CD4-positive, alpha-beta T cell treated with Interleukin-15 for 4 hours (primary cell): ENCODE measurements at regions not wholly inside any gene's neighbourhood (a gene's known extent, or its start where the extent isn't known, plus 50 kb on each side); places are given as distances from the start of the nearest gene placed in this dataset.
"Not testable (repeated sequence)": the region's sequence is repeated elsewhere in the genome, so short reads cannot be mapped to it uniquely, and the experiment has no call there.

ENCODE experiments used
- DNase-seq: peaks from one replicate; pipeline ENCODE4 v3.0.0-alpha.2; 2020; ENCODE audit warnings: low spot score

DNA sequence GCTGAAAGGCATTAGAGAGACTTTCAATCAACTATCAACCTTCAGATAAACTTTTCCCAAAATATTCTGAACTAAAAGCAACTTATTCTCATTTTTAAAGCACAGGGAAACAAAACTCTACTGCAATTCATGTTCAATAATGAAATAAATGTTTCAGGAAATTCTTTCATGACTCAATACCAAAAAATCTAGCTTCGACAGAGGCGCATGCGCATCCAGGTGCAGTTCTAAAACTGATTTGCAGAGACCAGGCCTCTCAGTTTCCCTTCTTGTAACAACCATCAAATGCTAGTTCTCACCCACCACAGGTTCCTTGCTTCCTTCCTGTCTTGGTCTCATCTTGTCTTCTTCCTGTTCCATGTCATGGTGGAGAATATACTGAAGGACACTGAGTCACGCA, 55.3 kb upstream of the NRBF2 start:
- DNase-seq = no peak

DNA sequence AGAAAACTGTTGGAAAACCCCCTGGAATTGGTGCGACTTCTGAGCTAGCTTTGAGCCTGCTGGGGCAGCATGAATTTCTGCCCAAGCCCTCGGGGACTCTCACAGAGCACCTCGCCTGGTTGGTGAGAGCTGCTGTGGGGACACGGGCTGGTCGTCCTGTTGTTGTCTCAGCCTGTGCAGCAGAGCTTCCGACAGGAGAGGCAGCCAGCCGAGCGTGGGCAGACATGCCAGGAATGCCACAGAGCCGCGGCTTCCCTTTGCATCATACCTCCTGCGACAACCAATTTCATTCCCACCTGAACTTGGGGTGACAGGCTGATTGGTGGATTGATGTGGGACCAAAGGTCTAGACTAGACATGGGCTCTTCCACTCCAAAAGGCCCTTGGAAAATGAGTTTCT, 60.2 kb upstream of the NRBF2 start:
- no peak for DNase-seq

DNA sequence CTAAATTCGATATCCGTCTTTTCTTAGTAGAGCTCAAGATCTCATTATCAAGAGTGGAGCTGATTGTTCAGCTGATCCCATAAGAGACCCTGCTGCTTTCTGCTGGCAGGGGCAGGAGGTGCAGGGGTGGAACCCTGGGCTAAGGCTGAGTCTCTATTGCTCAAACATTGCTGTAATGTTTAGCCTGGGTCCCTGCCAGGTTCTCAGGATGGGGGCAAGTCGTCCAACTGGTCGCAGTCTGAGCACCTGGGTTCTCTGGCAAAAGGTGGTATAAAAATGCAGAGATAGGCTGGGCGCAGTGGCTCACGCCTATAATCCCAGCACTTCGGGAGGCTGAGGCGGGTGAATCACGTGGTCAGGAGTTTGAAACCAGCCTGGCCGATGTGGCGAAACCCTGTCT, 62.0 kb upstream of the NRBF2 start:
- DNase-seq = no peak

DNA sequence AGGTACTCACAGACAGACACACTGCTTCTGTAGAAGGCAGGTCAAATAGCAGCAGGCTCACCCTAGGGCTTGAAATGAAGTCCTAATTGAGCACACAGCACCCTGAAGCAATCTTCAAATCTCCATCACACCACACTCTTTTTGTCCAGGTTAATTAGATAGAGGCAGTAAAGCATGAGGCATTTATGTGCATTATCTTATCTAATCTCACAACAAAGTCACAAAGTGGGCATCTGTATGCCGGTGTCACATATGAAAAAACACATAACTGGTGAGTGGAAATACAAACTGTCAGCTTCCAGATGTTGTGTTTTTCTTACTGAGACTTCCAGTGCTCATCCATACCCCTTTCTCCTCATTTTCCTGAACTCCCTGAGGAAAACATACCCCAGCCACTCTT, 63.8 kb upstream of the NRBF2 start:
- no peak for DNase-seq

DNA sequence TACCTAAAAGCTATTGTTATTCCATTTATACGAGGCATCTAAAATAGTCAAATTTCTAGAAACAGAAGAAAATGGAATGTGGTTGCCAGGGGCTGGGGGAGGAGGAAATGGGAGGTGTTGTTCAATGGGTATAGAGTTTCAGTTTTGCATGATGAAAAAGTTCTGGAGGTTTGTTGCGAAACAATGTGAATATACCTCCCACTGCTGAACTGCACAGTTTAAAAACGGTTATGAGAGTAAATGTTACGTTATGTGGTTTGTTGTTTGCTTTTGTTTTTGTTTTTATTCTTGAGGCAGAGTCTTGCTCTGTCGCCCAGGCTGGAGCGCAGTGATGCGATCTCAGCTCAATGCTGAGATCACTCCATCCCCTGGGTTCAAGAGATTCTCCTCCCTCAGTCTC, 64.9 kb upstream of the NRBF2 start:
- DNase-seq = no peak

DNA sequence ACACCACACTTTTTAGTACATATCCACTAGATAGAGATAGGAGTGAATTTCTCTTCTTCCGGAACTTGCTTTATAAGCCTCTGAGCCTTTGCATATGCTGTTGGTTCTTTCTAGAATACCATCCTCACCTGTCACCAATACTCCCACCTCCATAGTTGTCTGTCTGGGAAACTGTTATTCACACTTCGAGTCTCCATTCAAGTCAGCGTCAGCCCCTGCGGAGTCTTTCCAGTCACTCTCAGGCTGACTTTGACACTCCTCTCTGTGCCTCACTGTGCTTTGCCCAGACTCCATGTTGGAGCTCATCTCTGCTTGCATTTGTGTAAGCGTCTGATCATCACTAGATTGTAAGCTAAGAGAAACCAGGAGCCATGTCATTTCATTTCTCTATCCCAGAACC, 66.5 kb upstream of the NRBF2 start:
- no peak for DNase-seq

DNA sequence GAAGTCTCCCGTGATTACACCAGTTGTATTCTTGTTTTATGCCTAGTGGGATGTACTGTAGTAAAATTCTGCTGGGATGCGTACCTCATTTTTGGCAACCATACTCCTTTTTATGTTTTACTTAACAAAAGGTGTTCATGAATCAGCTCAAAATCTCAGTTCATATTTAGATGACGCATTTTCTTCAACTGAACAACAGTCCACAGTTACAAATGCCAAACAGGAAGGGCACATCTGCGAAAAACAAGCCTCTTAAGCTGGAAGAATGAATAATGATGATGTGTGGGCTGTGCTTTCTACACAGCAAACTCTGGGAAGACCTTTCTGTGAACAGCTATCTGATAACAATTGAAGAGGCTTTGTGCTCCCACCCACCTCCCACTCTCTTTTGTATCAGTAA, 68.4 kb upstream of the NRBF2 start:
- no peak for DNase-seq

DNA sequence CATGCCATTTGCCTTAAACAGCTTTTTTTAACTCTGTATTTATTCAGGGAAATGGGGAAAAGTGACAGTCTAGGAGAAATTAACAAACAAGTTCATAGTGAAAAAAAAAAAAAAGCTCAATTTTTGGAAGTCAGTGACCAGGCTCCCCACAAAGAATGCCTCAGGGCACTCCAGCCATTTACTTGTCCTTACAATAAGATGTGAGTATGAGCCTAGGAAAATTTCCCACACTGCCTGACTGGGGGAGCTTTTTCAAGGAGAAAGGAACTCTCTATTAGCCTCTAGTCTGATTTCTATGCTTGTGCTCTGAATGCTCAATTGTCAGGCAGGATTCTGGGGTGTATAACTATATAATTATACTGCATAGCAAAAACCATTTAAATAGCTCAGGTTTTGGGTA, 74.9 kb upstream of the NRBF2 start:
- no peak for DNase-seq

DNA sequence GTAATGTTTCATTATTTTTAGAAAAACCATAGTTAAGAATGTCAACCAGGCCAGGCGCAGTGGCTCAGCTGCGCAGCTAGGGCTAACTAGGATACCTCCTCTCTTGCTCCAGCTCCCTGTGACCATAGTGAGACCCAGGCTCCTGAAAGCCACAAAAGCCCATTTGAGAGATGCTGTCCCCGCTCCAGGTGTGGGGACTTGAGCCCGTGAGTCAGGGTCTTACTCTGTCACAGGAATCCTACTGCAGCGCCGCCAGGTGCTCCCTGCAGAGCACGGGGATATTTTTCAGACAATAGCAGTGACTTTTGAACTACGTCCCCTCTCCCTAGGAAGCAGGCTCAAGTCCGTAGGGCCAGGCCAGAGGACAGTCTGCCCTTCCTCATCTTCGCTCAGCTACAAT, 75.6 kb upstream of the NRBF2 start:
- no peak for DNase-seq

DNA sequence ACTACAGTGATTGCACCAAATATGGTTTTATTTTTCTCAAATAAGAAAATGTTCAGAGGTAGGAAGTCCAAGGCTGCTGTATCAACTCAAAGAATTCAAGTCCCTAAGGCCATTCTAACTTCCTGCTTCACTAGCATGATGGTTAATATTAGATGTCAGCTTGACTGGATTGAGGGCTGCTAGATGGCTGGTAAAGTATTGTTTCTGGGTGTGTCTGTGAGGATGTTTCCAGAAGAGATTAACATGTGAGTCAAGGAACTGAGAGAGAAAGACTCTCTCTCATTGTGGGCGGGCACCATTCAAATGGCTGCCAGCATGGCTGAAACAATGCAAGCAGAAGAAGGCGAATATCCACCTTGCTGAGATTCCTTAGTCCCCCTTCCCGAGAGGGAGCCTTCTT, 77.4 kb upstream of the NRBF2 start:
- DNase-seq = no peak

DNA sequence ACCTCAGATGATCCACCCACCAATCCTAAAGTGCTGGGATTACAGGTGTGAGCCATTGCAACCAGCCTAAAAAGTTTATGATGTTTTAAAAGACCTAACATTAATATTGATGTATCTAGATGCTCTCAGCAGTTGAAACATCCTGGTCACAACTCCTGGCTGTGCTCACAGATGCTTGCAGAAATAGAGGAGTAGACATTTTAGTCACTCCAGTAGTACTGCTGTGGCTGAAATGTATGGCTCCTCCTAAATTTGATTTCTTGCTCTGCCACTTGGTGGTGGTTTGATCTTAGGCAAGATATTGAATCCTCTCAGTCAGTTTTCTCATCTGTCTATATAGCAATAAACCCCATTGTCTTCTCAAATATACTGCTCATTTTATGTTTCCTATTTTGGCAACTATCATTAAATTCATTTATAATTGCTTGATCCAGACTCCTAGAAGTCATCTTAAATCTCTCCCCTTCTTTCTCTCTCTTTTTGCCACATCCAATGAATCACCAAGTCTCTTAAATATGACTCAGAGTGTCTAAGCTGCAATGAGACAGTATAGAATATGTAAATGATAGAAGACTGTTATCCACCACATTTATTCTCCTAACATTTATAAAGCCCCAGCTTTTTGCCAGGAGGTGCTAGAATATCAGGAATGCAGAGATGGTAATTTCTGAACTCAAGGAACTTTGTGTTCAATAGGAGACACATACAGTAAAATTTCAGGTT, 78.1 kb upstream of the NRBF2 start:
- no peak for DNase-seq

DNA sequence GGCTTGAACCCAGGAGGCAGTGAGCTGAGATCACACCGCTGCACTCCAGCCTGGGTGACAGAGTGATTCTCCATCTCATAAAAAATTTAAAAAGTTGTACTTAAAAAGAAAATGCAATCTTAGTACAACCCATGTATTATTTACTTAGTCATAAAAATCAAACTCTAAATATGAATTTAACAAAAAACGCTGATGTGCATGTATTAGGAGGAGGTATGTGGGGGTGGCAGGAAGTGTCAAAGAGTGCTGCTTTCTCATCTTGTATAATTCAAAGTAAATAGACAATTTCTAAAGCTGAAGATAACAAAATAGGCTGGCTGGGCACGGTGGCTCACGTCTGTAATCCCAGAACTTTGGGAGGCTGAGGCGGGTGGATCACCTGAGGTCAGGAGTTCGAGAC, 81.0 kb upstream of the NRBF2 start:
- DNase-seq = no peak

DNA sequence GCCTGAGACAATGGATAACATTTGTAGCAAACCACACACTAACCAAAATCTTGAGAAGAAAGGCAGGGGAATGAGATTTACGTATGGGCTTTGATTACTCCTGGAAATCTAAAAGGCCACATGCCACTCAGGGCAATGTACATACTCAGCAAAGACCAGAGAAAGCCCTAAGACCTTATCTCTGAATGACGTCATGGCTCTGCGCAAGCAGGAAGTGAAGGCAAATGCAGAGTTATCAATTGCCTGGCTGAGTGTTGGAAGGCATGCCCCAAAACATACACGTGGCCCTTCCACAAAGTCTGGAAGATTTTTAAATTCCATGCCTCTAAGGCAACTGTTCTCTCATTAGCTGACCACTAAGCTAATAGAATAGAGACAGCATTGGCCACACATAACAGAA, 90.9 kb upstream of the NRBF2 start:
- no peak for DNase-seq

DNA sequence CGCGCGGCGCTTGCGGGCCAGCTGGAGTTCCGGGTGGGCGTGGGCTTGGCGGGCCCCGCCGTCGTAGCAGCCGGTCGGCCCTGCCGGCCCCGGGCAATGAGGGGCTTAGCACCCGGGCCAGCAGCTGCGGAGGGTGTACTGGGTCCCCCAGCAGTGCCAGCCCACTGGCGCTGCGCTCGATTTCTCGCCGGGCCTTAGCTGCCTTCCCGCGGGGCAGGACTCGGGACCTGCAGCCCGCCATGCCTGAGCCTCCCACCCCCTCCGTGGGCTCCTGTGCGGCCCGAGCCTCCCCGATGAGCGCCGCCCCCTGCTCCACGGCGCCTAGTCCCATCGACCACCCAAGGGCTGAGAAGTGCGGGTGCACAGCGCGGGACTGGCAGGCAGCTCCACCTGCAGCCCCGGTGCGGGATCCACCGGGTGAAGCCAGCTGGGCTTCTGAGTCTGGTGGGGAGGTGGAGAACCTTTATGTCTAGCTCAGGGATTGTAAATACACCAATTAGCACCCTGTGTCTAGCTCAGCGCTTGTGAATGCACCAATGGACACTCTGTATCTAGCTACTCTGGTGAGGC, 99.4 kb upstream of the NRBF2 start:
- not testable (repeated sequence) for DNase-seq

DNA sequence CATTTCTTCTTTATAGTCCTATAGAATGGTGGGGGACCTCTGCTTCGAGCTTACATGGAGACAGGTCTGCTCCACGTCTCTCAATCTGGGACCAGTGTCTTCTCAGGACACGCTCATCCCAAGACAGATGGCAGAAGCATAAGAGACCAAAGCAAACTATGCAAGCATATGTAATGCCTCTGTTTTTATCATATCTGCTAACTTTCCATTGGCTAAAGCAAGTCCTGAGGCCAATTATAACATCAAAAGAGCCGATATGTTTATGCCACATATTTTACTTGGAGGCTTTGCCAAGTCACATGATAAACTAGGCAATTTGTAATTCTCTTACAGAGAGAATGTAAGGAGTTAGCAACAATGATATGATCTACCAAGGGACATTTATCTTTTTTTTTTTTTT, 102.6 kb upstream of the NRBF2 start:
- no peak for DNase-seq

DNA sequence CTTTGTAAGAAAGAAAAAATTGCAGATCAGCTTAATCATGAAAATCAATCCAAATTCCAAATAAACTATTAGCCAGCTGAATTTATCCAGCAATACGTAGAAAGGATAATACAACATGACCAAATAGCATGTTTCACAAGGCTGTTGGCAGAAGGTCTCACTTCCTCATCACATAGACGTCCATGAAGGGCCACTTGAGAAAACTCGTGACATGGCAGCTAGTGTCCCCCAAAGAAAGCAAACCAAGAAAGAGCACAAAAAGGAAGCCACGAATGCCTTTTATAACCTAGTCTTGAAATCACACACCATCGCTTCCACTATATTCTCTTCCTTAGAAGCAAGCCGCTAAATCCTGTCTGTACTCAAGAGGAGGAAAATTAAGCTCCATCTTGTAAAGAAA, 105.6 kb upstream of the NRBF2 start:
- DNase-seq = no peak

DNA sequence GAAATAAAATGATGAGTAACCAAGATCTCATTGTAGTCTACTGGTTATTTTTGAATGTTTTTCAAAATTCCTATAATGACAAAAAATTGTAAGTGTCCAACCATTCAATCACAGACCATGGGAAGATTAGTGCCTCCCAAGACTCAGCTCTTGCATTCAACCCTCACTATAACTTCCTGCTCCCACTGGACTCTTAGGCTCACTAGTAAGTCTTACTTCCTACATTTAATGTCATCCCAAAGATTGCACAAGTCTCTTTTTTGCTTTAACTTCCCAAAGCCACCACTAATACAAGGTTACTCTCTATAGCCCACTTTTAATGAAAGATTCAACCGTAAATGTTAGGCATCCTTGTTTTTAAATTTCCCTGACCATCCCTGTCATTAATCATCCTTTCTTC, 111.9 kb upstream of the NRBF2 start:
- DNase-seq = no peak

DNA sequence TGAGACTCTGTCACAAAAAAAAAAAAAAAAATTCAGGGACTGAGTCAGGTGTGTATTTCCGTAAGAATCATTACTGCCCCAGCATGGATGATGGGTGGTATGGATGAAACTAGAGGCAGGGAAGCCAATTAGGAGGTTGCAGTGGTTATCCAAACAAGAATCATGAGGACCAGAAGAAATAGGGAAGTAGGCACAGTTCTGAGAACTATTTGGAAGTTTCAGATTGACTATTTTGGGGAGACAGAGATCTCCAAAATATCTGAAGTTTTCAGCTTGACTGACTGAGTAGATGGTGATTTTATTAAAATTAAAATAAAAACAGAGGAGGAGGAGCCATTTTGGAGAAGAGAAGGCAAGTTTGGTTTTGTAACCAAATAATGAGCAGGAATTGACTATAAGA, 119.4 kb upstream of the NRBF2 start:
- no peak for DNase-seq

DNA sequence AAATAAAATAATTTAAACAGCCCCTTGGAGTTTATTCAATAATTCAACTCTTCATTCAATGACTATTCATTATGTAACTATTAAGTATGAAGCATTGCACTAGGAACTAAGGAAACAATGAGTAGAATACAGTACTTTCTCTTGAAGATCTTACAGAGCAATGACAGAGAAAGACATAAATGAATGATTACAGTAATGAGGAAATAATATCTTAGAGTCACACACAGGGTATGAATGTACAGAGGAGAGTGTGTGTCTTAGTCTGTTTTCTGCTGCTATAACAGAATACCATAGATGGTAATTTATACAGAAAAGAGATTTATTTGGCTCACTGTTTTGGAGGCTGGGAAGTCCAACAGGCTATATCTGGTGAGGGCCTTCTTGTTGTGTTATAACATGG, 120.5 kb upstream of the NRBF2 start:
- no peak for DNase-seq

DNA sequence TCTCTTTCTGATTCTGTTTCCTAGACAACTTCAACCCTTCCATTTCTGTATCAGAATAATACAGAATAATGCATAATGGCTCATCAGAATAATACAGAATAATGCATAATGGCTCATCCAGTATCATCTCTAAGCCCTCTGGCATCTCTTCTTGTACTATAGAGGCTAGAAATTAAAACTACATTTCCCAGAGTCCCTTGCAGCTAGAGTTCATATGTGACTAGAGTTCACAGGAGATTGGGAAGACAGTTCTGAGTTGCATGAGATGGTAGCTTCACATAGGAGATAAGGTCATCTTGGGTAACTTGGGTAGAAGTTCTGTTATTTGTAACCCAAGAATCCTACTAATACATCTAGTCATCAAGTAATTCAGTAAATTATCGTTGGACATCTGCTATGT, 122.9 kb upstream of the NRBF2 start:
- DNase-seq = no peak

DNA sequence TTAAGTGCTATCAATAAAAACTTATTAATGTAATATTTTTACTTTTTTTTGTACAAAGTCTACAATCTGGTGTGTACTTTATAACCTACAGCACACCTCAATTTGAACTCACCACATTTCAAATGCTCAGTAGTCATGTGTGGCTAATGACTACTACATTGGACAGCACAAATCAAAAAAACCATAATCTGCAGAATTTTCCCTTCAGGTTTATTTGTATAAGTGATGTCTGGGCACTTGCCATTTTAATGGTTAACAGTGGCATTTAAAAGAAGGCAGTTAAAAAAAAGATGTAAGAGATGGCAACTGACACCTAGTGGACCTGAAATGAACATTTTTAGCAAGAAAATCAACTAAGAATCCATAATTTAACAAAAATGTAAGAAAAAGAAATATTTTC, 124.6 kb upstream of the NRBF2 start:
- DNase-seq = no peak

DNA sequence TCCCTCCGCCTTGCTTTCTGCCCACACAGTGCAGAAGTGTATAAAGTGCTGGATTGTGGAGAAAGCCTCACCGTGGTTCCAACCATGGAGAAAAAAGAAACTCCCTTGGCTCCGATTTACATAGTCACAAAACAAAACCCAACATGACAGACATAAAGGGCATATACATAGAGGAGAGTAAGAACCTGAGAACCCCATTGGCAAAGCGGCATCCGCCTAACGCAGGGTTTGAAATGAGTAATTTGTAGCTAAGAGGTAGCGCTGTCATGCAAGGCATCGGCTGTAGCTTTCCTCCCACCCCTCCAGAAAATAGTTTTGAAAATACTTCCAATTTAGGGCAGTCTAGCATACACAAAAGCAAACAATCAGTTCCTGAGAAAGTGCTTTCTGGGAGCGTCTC, 126.0 kb upstream of the NRBF2 start:
- no peak for DNase-seq

DNA sequence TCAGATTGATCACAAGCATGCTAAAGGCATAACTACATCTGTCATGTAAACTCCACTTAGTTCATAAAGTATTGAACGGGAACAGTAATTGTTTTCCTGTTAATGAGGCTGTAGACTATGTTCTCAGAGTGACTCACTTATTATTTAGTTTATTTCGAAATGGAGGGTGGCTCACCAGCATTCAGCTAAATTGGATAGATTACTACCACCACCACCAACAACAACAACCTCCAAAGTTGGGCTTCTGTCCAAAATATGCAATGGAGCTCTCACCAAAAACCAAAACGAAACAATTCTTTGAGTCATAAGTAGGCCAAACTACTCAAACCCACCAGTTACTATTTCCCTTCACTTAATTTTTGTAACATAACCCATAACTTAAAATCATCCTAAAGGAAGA, 127.9 kb upstream of the NRBF2 start:
- no peak for DNase-seq

DNA sequence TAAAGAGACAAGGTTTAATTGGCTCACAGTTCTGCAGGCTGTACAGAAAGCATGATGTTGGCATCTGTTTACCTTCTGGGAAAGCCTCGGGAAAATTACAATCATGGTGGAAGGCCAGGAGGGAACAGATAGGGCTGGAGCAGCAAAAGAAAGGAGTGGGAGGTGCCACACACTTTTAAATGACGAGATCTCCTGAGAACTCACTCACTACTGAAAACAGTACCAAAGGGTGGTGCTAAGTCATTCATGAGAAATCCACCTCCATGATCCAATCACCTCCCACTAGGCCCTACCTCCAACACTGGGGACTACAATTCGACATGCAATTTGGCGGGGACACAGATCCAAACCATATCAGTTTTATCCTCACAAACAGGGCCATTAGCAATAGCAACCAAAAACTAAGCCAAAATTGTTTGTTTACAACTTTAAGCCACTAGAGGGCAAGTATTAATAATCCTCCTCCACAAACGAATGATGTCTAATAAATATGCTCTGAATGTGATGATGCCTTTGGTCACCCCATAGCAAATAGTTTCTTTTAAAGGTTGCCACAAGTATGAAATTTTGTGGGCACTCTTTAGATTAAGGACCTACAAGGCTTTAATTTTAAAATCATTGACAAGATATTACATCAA, 129.2 kb upstream of the NRBF2 start:
- peak; percentile 4 for DNase-seq
